Sigmoid colon (tissue), 6 donors: ENCODE measurements at regions not wholly inside any gene's neighbourhood (a gene's known extent, or its start where the extent isn't known, plus 50 kb on each side); places are given as distances from the start of the nearest gene placed in this dataset.

Source experiments
- DNase-seq: peaks from one replicate; pipeline ENCODE4 v3.0.0-alpha.2; 2019
- H3K27ac ChIP-seq, 4 donors: fragments of 200-600 bp; sonication (generic); one replicate each; pipeline ENCODE4 v1.5.1; 2016 to 2019; ENCODE audit warnings: mild to moderate bottlenecking in 1 of 4
- H3K27me3 ChIP-seq, 3 donors: fragments of 200-600 bp; sonication (generic); one replicate each; pipeline ENCODE4 v1.5.1; 2019; ENCODE audit warnings: mild to moderate bottlenecking in 1 of 3
- H3K36me3 ChIP-seq, 4 donors: fragments of 200-600 bp; sonication (generic); one replicate each; pipeline ENCODE4 v1.5.1; 2016 to 2019
- H3K4me1 ChIP-seq, 4 donors: fragments of 200-600 bp; sonication (generic); one replicate each; pipeline ENCODE4 v1.5.1; 2017 to 2019
- H3K4me3 ChIP-seq, 4 donors: fragments of 200-600 bp; sonication (generic); one replicate each; pipeline ENCODE4 v1.5.1; 2017 to 2019; ENCODE audit warnings: mild to moderate bottlenecking in 2 of 4, moderate library complexity in 1 of 4
- H3K9me3 ChIP-seq, 4 donors: fragments of 200-600 bp in 3 of 4; sonication (generic) in 3 of 4; one replicate each; pipeline versions ENCODE4 v1.5.1 to v1.6.1; 2013 to 2019
- CTCF ChIP-seq, 4 experiments: fragments of 450-650 bp in 3 of 4; fragments of 200-600 bp in 1 of 4; IDR thresholded peaks; one replicate each; pipeline ENCODE4 v1.5.1; 2016 to 2019; ENCODE audit warnings: antibody characterized with exemption in 4 of 4, mild to moderate bottlenecking in 3 of 4, moderate library complexity in 2 of 4
- EP300 ChIP-seq, 4 donors: sonication (generic); formaldehyde crosslinking; IDR thresholded peaks; one replicate each; pipeline ENCODE4 v1.6.1; 2017; ENCODE audit warnings: antibody characterized with exemption in 4 of 4
- POLR2A ChIP-seq, 2 donors: fragments of 450-650 bp; IDR thresholded peaks; one replicate each; pipeline ENCODE4 v1.6.1; 2016; ENCODE audit warnings: antibody characterized with exemption in 2 of 2, mild to moderate bottlenecking in 2 of 2, moderate library complexity in 2 of 2
- POLR2AphosphoS5 ChIP-seq, 4 donors: sonication (generic); formaldehyde crosslinking; IDR thresholded peaks; one replicate each; pipeline ENCODE4 v1.6.1; 2017; ENCODE audit warnings: antibody characterized with exemption in 4 of 4
- WGBS, 2 donors: extraction: QIAGEN DNeasy Blood & Tissue Kit; methylation state at CpG; one replicate each; pipeline ENCODE4 v1.1.7; 2013; 5-methylcytosine and 5-hydroxymethylcytosine counted together
- intact Hi-C: fragments of 100-400 bp; cut with DNase I; formaldehyde crosslinking; loops from one replicate; pipeline ENCODE4 v1.15.1; 2023
- donor health status: healthy with polysubstance abuse.
- donor health status: healthy.

DNA sequence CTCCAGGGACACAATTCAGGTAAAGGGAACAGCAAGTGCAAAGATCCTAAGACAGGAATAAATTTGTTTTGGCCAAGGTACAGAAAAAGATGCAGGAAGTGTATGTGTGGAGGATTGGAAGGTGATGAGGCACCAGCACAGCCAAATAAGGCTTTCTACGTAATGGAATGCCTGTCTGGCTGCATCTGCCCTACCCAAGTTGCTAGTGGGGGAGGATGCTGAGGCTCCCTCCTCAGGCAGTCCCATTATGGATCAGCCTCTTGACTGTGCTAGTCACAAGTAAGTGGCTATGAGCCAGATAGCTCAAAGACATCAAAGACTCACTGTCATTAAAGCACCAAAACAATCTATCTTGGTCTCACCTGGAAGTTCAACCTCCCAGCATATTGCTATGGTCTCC, 300.9 kb upstream of the FAT4 start:
- H3K4me1 ChIP-seq = peaks cover 0 to 4% (median 0%) of the 10 kb centered on the region in 4 donors
- no peaks in the 10 kb centered on the region for H3K27me3 ChIP-seq
- no peak for DNase-seq
- WGBS, 2 donors = 68 to 87% methylated on average over 1 of the region's 1 CpG
- H3K27ac ChIP-seq = no peak overlapping the region
- H3K9me3 ChIP-seq = no peaks in the 10 kb centered on the region
- intact Hi-C loops = no loop called here
- H3K4me3 ChIP-seq = no peak overlapping the region
- H3K36me3 ChIP-seq = no peaks in the 10 kb centered on the region
- no peak for TF ChIP-seq POLR2AphosphoS5 (IDR thresholded peaks at IDR 0.05)
- TF ChIP-seq POLR2A (IDR thresholded peaks at IDR 0.05) = no peak

DNA sequence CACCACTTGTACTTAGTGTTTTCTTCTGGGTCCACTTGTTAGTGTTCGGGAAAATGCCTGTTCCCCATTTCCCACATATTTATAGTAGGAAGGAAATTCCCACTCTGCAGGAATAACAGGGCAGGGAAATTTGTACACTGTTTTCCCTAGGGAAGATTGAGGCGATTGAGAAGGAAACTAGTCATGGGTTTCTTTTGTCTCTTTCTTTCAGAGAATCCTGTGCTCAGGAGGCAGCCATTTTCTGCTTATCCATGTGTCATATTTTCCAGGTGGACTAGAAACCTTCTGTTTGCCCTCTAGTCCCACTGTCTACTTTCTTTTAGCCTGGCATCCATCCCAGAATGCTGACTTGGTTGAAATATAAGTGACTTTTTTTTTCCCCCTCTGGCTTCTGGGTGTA, 299.1 kb upstream of the ANKRD50 start:
- no peaks in the 10 kb centered on the region for H3K36me3 ChIP-seq
- H3K9me3 ChIP-seq = no peaks in the 10 kb centered on the region
- no peak overlapping the region for H3K27ac ChIP-seq
- H3K4me3 ChIP-seq = no peak overlapping the region
- no peaks in the 10 kb centered on the region for H3K4me1 ChIP-seq
- WGBS, 2 donors = 68 to 85% methylated on average over 2 of the region's 2 CpGs
- intact Hi-C loops = no loop called here
- no peaks in the 10 kb centered on the region for H3K27me3 ChIP-seq
- no peak for DNase-seq
- TF ChIP-seq POLR2AphosphoS5 (IDR thresholded peaks at IDR 0.05) (no peak), EP300 (IDR thresholded peaks at IDR 0.05) (no peak), CTCF (IDR thresholded peaks at IDR 0.05) (no peak), POLR2A (IDR thresholded peaks at IDR 0.05) (no peak)

- DNase-seq = no peak
- 85 to 86% methylated on average over 7 of the region's 7 CpGs for WGBS, 2 donors
Observed at GRCh38 chr4:125010796-125011503, 298.4 kb upstream of the ANKRD50 start.

DNA sequence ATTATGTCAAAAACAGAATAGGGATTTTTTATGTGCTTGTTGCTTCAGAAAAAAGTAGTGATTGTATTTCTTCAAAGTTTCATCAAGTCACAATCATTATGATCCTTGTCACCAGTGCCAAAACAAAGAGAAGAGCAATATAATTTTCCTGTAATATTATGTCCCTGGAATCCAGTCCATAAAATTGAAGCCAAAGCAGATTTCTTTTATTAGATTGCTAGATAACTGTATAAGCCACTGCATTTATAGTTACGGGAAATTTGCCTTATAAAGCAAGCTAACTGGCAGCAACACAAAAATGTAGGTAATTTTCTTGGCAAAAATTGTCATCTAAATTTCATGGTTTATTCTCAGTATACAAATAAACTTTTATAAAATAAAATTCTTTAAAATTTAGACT, 296.1 kb upstream of the ANKRD50 start:
- Histone ChIP-seq H3K27ac (no peak overlapping the region), H3K9me3 (no peaks in the 10 kb centered on the region), H3K36me3 (no peaks in the 10 kb centered on the region), H3K4me1 (no peaks in the 10 kb centered on the region), H3K27me3 (no peaks in the 10 kb centered on the region), H3K4me3 (no peak overlapping the region)
- 21 to 64% methylated on average over 1 of the region's 1 CpG for WGBS, 2 donors
- intact Hi-C loops = no loop called here
- DNase-seq = no peak
- no peak for TF ChIP-seq EP300 (IDR thresholded peaks at IDR 0.05)
- no peak for TF ChIP-seq POLR2A (IDR thresholded peaks at IDR 0.05)
- TF ChIP-seq CTCF (IDR thresholded peaks at IDR 0.05) = no peak
- no peak for TF ChIP-seq POLR2AphosphoS5 (IDR thresholded peaks at IDR 0.05)

More at GRCh38 chr4:125010796-125011503, 298.4 kb upstream of the ANKRD50 start:
- no peaks in the 10 kb centered on the region for H3K36me3 ChIP-seq
- intact Hi-C loops = no loop called here
- no peak overlapping the region for H3K27ac ChIP-seq
- H3K27me3 ChIP-seq = no peaks in the 10 kb centered on the region
- H3K4me3 ChIP-seq = no peak overlapping the region
- no peaks in the 10 kb centered on the region for H3K9me3 ChIP-seq
- no peak for TF ChIP-seq POLR2A (IDR thresholded peaks at IDR 0.05)
- no peak for TF ChIP-seq EP300 (IDR thresholded peaks at IDR 0.05)
- no peak for TF ChIP-seq CTCF (IDR thresholded peaks at IDR 0.05)
- no peak for TF ChIP-seq POLR2AphosphoS5 (IDR thresholded peaks at IDR 0.05)
- no peaks in the 10 kb centered on the region for H3K4me1 ChIP-seq

- TF ChIP-seq POLR2AphosphoS5 (IDR thresholded peaks at IDR 0.05) = no peak
- TF ChIP-seq POLR2A (IDR thresholded peaks at IDR 0.05) = no peak
- TF ChIP-seq EP300 (IDR thresholded peaks at IDR 0.05) = no peak
- no peak for TF ChIP-seq CTCF (IDR thresholded peaks at IDR 0.05)
- 93 to 94% methylated on average over 3 of the region's 3 CpGs for WGBS, 2 donors
- H3K27me3 ChIP-seq = no peaks in the 10 kb centered on the region
- H3K36me3 ChIP-seq = no peaks in the 10 kb centered on the region
- no peaks in the 10 kb centered on the region for H3K4me1 ChIP-seq
- no peak for DNase-seq
- intact Hi-C loops = no loop called here
- H3K27ac ChIP-seq = no peak overlapping the region
- no peaks in the 10 kb centered on the region for H3K9me3 ChIP-seq
- H3K4me3 ChIP-seq = no peak overlapping the region
Observed at GRCh38 chr4:125004676-125005075, 292.1 kb upstream of the ANKRD50 start.
